Stimulated activated naive CD4-positive, alpha-beta T cell treated with Interleukin-2 at 50 U/mL for 16 hours (primary cell): ENCODE measurements at regions not wholly inside any gene's neighbourhood (a gene's known extent, or its start where the extent isn't known, plus 50 kb on each side); places are given as distances from the start of the nearest gene placed in this dataset.
"Not testable (repeated sequence)": the region's sequence is repeated elsewhere in the genome, so short reads cannot be mapped to it uniquely, and the experiment has no call there.

Experiments
- DNase-seq: peaks from one replicate; lab custom pipeline; 2025; lab: John Stamatoyannopoulos, UW

DNA sequence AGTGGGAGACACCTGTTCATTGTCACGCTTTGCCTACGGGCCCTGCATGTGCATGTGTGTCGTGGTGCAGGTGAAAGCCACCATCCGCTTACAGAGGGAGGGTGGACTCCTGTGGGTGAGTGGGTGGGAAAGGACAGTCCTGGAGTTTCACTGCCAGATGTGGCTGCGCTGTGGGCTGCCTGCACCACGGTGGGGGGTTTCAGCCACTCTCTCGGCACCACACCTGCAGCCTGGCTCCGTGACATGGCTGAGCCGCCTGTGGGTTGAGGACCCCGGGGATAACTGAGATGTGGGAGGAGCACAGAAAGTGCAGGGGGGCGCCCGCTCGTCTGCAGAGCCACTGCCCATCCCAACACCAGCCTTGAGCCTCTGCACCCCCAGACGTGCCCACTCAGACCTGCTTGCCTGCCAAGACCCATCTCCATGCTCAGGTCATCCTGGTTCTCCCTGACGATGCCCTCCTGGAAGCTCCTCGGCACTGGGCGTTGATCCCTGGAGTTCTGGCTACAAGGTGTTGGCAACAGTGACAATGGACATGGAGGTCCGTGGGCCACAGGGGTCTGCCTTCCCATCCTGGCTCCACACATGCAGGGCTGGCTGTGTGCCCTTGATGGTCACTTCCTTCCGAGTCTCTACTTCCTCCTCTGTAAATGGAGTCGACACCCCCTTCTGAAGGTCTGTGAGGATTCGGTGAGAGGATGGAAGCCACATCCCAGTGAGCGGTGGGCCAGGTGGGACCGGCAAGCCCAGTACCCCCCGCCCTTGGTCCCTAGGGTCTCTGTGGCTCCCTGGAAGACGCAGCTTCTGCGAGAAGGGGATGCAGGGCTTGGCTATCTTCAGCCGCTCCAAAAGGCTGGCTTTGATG, 1007.0 kb downstream of the BRD1 start:
- DNase-seq = no peak

DNA sequence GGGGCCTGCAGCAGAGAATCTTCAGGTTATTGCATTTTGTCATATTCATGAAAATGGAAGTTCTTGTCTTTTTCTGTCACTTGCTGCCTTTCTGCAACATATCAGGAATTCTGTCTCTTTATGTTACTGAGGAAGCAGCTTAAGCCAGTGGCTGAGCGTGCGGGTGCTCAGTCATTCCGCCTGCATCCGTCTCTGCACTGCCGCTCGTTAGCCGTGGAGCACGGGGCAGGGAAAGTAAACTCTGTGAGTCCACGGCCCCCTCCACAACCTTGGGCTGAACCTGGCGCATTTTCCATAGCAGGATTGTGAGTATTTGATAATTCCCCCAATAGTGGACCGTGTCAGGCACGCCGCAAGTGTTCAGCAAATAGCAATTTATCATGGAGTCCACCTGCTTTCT, 1007.7 kb downstream of the BRD1 start:
- DNase-seq = no peak

DNA sequence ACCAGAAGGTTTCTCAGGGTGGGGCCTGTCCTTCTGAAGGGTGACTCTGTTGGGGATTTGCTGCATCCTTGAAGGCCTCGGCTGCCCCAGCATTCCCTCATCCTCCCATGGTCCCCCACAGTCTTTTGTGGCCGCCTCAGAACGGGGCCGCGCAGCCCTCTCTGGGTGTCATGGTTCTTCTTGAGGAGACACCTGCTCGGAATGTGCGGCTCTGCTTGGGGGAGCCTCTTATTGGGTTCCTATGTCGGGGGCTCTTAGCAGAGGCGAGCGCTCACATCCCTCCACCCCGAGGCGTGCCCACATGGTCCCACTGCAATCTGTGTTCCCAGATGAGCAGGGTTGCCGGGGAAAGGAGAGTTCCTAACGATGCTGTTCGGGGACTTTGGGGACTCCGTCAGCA, 1008.4 kb downstream of the BRD1 start:
- no peak for DNase-seq

DNA sequence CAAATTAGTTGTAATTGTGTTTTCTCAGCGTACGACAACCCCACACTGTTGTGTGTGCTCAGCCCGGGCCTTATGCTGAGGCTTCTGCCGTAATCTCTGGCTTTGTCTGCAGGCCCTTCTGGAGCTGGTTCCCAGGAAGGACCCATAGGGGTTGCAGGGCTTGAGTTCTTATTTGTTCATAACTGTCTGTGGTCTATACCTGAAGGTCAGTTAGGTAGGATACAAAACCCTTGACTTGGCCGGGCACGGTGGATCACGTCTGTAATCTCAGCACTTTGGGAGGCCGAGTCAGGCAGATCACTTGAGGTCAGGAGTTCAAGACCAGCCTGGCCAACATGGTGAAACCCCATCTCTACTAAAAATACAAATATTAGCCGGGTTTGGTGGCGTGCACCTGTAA, 1010.2 kb downstream of the BRD1 start:
- DNase-seq = not testable (repeated sequence)

DNA sequence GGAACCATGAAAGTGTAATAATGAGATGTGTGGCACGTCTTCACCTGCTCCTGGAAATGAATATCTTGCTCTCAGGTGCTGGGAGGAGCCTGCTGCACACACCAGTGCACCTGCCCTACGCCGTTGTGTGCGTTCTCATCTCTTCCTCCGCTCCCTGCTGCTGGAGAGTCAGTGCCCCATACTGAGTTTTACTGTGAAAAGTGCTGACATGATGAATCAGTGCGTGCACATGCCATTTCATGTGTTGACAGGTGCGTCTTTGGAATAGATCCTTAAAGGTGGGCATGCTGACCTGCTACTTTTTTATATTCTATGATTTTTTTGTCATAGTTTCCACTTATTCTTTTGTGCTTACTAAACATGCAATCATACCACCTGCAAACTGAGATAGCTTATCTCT, 1015.8 kb downstream of the BRD1 start:
- DNase-seq = no peak

DNA sequence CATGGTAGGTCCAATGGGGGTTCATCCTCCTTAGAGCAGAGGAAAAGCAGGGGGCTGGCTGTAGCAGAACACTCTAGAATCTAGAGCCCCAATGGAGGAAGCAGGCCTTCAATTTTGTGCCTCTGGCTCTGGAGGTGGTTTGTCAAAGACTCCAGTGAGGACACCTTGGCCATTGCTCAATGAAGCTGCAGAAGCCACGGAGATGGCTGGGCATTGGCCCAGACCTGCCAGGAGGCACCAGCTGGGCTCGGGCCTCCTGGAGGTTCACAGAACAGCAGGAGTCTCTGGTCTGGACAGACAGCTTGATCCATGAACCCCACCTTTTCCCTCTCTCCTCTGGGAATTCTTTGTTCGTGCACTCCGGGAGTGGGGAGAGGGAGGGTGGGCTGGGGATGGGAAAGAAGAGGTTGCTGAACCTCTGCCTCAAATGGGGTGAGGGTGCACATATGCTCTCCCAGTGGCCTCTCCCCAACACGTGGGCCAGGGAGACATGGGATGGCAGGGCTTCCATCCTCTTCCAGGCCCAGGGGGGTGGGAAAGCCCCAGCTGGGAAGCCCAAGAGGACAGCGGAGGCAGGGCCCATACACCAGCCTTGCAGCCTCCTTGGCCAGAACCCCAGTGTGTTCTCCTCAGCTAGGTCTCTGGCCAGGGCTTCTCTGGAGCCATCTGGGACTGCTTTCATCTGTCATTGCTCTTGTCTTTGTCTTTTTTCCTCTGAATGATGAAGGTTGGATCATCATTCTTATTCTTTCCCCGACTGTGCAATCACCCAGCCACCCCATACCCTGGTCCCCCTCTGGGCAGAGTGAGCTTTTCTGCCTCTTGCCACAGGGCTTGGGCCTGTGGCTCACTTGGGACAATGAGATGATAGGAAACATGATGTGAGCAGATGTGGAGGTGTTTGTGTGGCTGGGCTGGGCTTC, 1019.4 kb downstream of the BRD1 start:
- no peak for DNase-seq

DNA sequence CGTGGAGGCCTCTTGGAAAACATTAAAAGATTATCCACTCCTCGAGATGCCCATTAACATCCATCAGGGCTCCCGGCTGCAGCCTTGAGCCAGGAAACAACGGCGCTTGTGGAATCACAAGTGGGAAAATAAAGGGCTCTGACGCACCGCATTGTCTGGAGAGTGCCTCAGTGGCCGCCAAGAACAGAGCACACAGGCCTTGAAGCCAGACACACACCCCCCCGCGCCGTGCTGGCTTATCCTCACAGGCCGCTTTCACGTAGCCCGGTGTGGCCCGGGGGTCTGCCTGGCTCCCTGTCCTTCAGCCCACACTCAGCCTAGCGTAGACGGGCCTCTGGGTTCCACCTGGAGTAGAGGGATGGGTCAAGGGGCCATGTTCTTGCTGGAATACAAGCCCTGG, 1020.5 kb downstream of the BRD1 start:
- no peak for DNase-seq

DNA sequence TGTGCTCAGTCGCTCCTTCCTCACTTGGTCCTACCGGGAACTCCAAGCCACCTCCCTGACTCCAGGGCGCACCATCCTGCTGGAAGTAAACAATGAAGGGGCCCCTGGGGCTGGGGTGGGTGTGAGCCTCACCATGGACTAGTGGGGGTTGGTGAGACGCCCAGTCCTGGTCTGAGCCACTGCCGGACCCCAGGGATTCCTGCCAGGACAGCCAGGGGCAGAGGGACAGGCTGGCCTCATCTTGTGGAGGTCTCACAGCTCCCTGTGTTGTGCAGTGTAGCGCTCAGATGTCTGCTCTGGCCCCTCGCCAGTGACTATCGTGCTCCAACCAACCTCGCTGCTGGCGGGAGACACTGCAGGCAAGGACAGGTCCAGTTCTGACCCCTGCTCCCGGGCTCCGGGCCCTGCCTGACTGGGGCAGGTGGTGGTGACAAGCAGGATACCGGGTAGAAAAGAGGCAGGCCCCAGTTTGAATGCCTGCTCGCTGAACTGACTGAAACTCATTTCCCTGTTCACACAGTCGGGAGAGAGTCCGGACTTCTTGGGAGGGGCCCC, 1021.4 kb downstream of the BRD1 start:
- DNase-seq = no peak

DNA sequence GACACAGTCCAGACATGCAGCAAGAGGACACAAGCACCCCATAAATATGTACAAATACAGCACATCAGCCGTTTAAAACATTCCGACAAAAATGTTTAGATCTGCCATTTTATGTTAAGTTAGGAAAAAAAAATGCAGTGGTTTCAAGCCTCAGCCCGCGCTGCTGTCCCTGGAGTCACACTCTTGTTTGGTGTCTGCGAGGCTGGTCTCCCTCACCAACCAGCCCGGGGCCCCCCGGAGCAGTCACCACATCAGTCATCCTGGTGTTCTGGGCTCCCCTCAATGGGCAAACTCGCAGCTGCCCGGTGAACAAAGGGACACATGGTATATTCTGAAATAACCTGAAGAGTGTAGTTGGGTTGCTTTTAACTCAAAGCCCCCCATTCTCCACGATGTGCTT, 1022.2 kb downstream of the BRD1 start:
- no peak for DNase-seq

DNA sequence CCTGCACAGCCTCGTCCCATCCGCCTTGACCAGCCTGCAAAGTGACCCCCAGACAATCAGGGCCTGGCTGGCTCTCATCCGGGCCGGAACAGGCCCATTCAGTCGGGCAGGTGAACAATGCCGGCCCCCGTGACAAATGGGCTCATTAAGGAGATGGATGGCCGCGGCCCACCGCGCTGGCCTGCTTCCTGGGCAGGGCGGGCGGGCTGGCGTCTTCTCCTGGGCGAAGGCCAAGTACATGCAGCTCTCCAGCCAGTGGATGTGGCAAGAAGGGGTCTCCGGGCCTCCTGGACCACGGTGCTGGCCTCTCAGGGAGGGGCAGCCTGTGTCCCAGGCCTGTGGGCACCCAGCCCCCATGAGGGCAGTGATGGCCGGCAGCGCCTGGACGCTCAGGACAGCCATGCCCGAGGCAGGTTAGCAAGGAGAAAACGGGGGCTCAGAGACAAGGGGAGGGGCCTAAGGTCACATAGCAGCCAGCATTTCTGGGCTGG, 1022.8 kb downstream of the BRD1 start:
- DNase-seq = no peak

DNA sequence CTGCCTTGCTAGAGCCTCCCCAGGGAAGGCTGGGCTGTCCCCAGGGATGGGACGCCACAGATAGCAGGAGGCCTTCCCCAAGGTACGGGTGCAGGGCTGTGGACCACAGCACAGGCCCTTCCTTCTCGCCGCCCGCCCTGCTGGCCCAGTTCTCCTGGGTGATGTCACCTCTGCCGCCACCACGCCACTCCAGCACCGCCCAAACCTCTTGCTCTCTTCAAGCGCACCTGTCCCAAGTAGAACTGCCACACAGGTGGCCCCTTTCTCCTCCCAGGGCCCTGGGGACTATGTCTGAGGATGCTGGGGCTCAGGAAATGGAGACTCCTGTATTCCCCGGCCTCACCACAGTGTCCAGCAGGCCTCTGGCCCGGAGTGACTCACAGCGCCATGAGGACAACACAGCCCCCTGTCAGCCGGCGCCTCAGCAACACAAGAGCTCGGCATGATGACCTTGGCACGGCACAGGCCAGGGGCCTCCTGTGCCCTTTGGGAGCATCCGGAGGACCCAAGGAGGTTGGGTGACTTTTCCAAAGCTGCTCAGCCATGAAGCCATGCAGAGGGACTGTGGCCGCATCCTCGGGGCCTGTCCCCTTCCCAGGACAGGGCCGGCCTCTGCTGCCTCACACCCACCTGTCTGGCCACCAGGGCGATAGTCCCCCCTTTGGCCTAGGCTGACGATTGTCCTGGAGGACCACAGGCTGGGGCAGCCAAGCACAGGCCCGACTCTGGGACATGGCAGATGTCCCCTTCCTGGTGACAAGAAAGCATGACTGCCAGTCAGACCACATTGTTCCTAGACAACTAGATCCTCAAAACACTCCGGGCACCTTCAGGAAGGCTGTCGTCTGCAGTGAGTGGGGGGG, 1023.5 kb downstream of the BRD1 start:
- no peak for DNase-seq

DNA sequence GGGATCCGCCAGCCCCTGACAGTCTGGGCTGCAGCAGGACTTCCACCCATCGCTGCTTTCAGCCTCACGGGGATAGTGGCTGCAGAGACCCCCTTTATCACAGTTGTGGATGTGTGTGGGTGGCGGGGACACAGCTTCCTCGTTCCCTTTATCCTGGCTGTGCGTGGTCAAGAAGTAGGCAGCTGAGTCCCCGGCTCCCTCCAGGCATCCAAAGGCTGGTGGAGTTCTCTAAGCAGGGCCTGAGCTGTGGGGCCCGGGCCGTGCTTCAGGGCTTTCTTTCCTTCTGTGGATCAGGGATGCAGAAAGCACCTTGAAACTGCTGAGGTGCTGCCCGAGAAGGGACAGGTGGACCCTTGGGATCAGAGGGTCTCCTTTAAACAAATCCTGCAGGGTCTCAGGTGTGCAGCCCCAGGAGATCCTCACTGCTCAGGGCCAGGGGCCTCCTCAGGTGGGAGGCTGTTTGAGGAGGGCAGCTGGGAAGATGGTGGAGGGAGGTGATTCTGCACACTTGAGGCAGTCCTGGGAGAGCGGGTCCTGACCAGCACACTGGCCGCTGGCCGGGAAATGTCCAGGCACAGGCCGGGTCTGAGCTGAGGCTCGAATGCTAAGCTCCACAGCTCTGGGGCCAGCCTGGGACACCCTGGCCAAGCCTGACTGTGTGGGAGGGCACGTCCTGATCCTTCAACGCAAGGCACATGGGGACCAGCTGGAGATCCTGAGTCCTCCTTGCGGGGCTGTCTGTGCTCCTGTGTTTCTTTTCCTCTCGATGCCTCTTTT, 1024.3 kb downstream of the BRD1 start:
- no peak for DNase-seq

DNA sequence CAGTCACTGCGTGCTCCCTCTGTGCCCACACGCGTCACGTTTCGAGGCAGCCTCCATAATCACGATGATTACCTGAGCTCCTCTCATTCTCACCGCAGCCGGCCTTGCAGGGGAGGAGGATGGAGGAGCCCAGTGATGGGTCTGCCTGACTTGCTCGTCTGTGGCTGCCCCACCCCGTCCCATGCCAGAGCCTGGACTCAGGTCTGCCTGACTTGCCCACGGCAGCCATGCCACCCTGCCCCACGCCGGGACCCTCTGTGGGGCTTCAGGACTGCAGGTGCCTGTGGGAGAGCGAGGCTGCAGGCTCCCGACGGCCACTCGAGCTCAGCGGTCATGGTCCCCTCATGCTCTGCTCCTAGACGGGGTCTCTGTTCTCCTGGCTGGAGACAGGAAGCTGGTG, 1025.1 kb downstream of the BRD1 start:
- no peak for DNase-seq

DNA sequence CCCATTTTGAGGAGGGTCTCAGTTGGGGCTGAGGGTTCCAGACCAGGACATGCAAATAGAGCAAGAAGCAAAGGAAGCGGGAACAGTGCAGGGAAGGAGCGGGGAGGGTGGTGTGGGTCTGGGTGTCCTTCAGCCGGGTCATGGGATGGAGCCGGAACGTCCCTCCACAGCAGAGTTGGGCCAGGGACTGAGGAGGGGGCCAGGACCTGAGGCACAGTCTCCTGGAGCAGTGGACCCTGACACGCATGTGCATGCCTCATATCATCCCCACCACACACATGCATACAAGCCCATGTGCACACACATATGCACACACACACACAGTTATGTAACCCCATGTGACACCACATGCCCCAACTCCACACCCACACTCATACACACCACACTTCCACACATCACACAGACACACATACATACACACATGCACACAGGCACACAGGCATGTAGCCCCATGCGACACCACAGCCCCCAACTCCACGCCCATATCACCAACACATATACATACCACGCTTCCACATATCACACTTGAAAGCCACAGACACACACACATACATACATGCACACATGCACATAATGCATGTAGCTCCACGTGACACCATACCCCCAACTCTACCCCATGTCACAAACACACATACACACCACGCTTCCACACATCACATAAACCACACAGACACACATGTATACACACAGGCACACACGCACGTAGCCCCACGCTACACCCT, 1026.6 kb downstream of the BRD1 start:
- no peak for DNase-seq

DNA sequence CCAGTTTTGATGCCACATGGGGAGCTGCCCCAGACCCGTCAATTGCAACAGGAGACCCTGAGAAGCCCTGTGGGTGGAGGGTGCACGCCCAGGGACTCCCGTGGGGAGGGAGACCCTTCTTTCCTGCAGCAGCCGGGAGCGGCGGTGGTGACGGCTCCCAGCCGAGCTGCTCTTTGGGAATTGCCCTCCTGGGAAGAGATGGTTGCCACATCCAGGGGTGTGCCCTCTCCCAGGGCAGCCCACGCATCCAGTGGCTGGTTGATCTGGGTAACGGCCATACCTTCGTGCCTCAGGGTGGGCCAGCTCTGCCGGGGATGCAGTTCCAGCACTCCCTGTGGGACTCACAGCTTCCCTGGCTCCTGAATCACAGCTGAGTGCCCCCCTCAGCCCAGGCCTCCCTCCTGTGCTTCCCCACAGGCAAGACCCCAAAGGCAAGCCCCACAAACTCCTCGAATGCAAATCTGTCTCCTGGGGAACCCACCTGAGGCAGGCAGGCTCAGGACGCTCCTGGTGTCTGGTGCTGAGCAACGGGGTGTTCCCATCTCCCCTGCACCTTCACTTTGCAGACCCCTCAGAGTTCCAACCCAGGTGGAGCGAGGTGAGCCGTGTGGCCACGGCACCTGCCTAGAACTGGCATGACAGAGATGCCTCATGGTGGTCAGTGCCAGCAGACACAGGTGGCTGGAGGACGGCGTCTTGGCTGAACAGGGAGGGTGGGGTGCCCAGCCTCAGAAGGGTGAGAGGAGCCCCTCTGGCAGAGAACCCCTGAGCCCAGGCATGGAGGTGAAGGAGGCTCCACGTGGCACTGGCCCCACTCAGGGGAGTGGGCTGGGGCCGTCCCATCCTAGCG, 1027.4 kb downstream of the BRD1 start:
- DNase-seq = no peak

DNA sequence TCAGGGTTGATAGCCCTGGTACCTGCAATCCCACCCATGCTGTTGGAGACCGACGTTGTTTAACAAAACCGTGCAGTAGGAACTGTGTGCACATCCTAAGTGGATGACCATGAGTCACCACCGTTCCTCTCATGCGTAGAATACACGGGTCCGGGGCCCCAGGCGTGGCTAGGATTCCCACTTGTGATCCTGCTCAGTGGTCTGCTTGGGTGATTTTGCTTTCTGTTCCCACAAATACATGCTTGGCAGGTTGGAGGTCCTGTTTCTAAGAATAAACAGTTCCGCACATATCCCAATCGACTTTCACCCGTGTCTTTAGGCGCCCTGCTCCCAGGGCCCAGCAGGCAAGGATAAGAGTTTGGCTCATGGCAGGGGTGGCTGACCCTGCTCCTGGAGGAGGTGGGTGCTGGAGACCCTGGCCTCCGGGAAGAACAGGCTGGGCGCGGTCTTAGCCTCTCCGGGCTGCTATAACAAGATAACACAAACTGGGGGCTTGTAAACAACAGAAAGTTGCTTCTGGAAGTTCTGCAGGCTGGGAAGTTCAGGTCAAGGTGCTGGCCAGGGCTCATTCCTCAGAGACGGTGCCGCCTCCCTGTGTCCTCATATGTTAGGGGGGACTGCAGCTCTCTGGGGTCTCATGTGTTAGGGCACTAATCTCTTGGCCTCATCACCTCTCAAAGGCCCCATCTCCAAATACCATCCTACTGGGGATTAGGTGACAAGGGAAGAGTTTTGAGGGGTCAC, 1028.3 kb downstream of the BRD1 start:
- no peak for DNase-seq

DNA sequence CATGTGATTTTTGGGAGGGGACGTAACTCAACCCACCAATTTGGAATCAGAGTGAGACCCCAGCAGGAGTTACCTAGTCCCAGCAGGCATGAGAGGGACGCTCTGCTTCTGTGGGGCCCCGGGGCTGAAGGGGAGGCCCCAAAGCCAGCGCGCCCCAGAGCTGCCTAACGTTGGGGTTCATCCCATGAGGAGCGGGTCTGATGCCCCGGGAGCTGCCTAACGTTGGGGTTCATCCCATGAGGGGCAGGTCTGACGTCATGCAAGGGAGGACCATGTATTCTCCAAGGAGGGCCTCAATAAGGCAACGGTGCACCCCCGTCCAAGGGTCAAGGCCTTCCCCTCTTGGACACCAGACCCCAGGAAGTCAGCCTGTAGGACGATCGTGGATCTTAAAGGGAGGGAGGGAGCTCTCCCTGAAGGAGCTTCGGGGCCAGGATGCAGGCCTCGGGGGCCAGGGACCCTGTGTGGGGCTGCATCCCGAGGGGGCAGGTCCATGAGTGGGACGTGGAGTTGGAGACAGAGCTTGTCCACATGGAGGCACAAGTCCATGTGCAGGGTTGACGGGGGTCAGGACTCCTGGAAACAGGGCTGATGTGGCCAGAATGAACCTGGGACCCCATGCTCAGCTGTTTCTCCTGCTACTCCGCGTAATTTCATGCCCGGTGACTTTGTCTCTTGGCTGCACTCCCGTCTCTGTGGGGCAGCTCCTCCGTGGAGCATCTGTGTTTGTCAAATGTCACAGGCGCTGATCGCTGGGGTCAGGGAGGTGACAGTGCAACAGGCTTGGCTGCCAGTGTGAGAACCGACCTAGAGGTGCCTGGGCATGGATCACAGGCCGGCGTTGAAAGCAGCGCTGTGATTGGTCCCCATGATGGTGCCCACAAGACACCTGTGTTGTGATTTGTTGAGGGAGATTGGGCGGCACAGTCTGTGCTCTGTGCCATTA, 1029.1 kb downstream of the BRD1 start:
- DNase-seq = no peak
